ENCODE measurements at regions not wholly inside any gene's neighbourhood (a gene's known extent, or its start where the extent isn't known, plus 50 kb on each side); places are given as distances from the start of the nearest gene placed in this dataset.

GRCh38 chr2:207418419-207418818 is 111.3 kb upstream of the CREB1 start:
- no peak for TF ChIP-seq RAD21 (IDR thresholded peaks at IDR 0.05; ENCODE audit: low read depth)
- no peak for TF ChIP-seq POLR2A (IDR thresholded peaks at IDR 0.05; ENCODE audit: borderline replicate concordance, extremely low read depth, insufficient read depth, insufficient read length)
- TF ChIP-seq CTCF (IDR thresholded peaks at IDR 0.05 in 2 of 3, conservative IDR thresholded peaks at IDR 0.05 in 1 of 3; ENCODE audit: borderline replicate concordance in 1 of 3, insufficient read depth in 1 of 3, low read depth in 2 of 3, low read length in 2 of 3): no peak
- no peak for TF ChIP-seq MAX (IDR thresholded peaks at IDR 0.05)
- TF ChIP-seq EZH2 (IDR thresholded peaks at IDR 0.05): no peak
- TF ChIP-seq REST (IDR thresholded peaks at IDR 0.05; ENCODE audit: low read depth): no peak
- no peak for TF ChIP-seq EZH2phosphoT487 (IDR thresholded peaks at IDR 0.05; ENCODE audit: borderline replicate concordance)
- no peak for TF ChIP-seq ZFX (IDR thresholded peaks at IDR 0.05)
- TF ChIP-seq CEBPB (IDR thresholded peaks at IDR 0.05; ENCODE audit: low read depth): no peak
